GM23248 (cell line): ENCODE measurements at regions not wholly inside any gene's neighbourhood (a gene's known extent, or its start where the extent isn't known, plus 50 kb on each side); places are given as distances from the start of the nearest gene placed in this dataset.

Experiments
- EZH2 ChIP-seq: fragments of 200-600 bp; sonication (generic); IDR thresholded peaks from 2 replicates; pipeline ENCODE4 v1.6.1; 2018; ENCODE audit warnings: antibody characterized with exemption, mild to moderate bottlenecking; ENCODE audit not compliant: insufficient read depth, poor library complexity, severe bottlenecking
- EZH2phosphoT487 ChIP-seq: fragments of 200-600 bp; sonication (generic); IDR thresholded peaks from 2 replicates; pipeline ENCODE4 v1.6.1; 2018; ENCODE audit warnings: antibody characterized with exemption, moderate library complexity, mild to moderate bottlenecking, low read depth; ENCODE audit not compliant: insufficient read depth

DNA sequence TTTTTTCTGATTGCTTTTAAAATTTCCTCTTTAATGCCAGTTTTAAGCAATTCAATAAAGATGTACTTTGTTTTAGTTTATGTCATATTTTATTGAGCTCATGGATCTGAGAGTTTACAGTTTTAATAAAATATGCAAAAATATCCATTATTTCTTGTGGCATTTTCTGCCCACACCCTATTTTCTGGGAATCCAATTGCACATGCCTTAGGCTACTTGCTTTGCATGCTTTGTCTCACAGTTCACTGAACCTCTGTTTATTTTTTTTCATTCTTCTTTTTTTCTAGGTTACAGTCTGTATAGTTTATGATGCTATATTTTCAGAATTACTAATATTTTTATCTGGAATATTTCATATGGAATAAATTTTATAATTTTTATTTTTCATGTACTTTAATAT is 1258.0 kb downstream of the FSCB start:
- TF ChIP-seq EZH2 (no peak), EZH2phosphoT487 (no peak)
